C4-2B (cell line): ENCODE measurements at regions not wholly inside any gene's neighbourhood (a gene's known extent, or its start where the extent isn't known, plus 50 kb on each side); places are given as distances from the start of the nearest gene placed in this dataset.

Source experiments
- H3K27ac ChIP-seq: fragments of 450-650 bp; 2 replicates; pipeline ENCODE4 v1.5.1; 2017
- ZFX ChIP-seq: fragments of 450-650 bp; IDR thresholded peaks from 2 replicates; pipeline ENCODE4 v1.6.1; 2017
- TF ChIP-seq, protein P1 (sequence below): fragments of 450-650 bp; conservative IDR thresholded peaks from 2 replicates; pipeline ENCODE4 v1.5.1; 2017; ENCODE audit warnings: mild to moderate bottlenecking

- TF ChIP-seq, protein P1, sequence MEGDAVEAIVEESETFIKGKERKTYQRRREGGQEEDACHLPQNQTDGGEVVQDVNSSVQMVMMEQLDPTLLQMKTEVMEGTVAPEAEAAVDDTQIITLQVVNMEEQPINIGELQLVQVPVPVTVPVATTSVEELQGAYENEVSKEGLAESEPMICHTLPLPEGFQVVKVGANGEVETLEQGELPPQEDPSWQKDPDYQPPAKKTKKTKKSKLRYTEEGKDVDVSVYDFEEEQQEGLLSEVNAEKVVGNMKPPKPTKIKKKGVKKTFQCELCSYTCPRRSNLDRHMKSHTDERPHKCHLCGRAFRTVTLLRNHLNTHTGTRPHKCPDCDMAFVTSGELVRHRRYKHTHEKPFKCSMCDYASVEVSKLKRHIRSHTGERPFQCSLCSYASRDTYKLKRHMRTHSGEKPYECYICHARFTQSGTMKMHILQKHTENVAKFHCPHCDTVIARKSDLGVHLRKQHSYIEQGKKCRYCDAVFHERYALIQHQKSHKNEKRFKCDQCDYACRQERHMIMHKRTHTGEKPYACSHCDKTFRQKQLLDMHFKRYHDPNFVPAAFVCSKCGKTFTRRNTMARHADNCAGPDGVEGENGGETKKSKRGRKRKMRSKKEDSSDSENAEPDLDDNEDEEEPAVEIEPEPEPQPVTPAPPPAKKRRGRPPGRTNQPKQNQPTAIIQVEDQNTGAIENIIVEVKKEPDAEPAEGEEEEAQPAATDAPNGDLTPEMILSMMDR, result no peak
- no peak for TF ChIP-seq ZFX
- no peak overlapping the region for H3K27ac ChIP-seq
Observed at GRCh38 chr1:39144924-39145323, 59.6 kb upstream of the MACF1 start.

- no peak overlapping the region for H3K27ac ChIP-seq
Observed at GRCh38 chr1:39145331-39145965, 59.0 kb upstream of the MACF1 start.

GRCh38 chr1:39146681-39147080 lies 57.8 kb upstream of the MACF1 start:
- no peak overlapping the region for H3K27ac ChIP-seq
- TF ChIP-seq ZFX, result no peak
- TF ChIP-seq, protein P1, result no peak

More at GRCh38 chr1:39145331-39145965, 59.0 kb upstream of the MACF1 start:
- no peak for TF ChIP-seq ZFX
- TF ChIP-seq, protein P1, result no peak

DNA sequence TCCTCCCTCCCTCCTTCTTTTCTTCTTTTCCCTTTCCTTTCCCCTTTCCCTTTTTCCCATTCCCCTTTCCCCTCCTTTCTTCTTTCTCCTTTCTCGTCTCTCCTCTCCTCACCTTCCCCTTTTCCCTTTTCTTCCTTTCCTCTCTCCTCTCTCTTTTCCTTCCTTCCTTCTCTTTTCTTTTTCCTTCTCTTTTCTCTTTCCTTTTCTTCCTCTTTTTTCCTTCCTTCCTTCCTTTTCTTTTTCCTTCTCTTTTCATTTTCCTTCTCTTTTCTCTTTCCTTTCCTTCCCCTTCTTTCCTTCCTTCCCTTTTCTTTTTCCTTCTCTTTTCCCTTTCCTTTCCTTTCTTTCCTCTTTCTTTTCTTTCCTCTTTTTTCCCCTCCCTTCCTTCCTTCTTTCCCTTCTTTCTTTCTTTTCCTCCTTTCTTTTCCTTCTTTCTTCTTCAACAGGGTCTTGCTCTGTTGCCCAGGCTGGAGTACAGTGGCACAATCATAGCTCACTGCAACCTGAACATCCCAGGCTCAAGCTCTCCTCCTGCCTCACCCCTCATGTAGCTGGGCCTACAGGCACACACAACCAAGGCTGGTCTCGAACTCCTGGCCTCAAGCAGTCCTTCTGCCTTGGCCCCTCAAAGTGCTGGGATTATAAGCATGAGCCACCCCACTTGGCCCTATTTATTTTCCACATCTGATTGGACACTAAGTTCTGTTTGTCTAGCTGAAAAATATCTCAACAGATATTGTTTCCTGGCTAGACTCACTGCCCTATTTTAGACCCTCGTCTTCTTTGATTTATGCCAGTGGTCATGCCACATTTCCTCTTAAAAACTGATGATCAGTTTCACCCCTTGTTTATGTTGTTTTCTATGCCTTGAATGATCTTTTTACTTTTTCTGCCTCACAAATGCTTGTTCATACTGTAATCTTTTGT lies 57.1 kb upstream of the MACF1 start:
- TF ChIP-seq, protein P1, result no peak
- no peak for TF ChIP-seq ZFX
- no peak overlapping the region for H3K27ac ChIP-seq

DNA sequence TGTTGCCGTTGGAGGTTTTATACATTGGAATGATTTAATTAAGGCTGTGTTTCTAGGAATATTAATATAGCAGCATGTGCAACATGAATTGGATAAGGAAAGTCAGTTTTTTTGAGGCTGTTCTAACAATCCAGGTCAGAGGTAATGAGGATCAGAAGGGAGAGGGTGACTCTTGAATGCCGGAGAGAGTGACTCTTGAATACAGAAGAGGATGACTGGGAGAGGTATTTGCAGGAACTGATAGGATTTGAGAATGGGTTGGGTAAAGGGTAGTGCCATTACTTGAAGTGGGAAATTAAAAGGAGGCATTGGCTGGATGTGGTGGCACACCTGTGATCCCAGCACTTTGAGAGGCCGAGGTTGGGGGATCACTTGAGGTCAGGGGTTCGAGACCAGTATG lies 55.6 kb upstream of the MACF1 start:
- no peak overlapping the region for H3K27ac ChIP-seq
- TF ChIP-seq ZFX, result no peak
- TF ChIP-seq, protein P1, result no peak

- no peak overlapping the region for H3K27ac ChIP-seq
- TF ChIP-seq, protein P1, result no peak
- TF ChIP-seq ZFX, result no peak
Observed at GRCh38 chr1:39149509-39149908, 55.0 kb upstream of the MACF1 start.

GRCh38 chr1:39150779-39151178 lies 53.7 kb upstream of the MACF1 start:
- no peak overlapping the region for H3K27ac ChIP-seq

More at GRCh38 chr1:39150779-39151178, 53.7 kb upstream of the MACF1 start:
- TF ChIP-seq ZFX, result no peak
- TF ChIP-seq, protein P1, result no peak
